RWPE1 (cell line): ENCODE measurements at regions not wholly inside any gene's neighbourhood (a gene's known extent, or its start where the extent isn't known, plus 50 kb on each side); places are given as distances from the start of the nearest gene placed in this dataset.
"Not testable (repeated sequence)": the region's sequence is repeated elsewhere in the genome, so short reads cannot be mapped to it uniquely, and the experiment has no call there.

Experiments
- CTCF ChIA-PET: fragments of 350-600 bp; sonication (Branson Sonifier 250); formaldehyde crosslinking; extraction: SDS; loops from one replicate; lab custom pipeline; 2021; lab: Yijun Ruan, JAX
- POLR2A ChIA-PET: fragments of 400-600 bp; formaldehyde crosslinking; extraction: SDS; loops from one replicate; lab custom pipeline; 2020; ENCODE audit warnings: antibody characterized with exemption; ENCODE audit not compliant: low non-redundant PET; lab: Yijun Ruan, JAX
- DNase-seq: peaks from one replicate; pipeline ENCODE4 v3.0.0; 2012; ENCODE audit warnings: low spot score
- H3K27ac ChIP-seq: fragments of 450-650 bp; 2 replicates; pipeline ENCODE4 v1.5.1; 2017
- TF ChIP-seq, protein P1 (sequence below): fragments of 450-650 bp; conservative IDR thresholded peaks from 2 replicates; pipeline ENCODE4 v1.5.1; 2017; ENCODE audit warnings: low read depth, mild to moderate bottlenecking

DNA sequence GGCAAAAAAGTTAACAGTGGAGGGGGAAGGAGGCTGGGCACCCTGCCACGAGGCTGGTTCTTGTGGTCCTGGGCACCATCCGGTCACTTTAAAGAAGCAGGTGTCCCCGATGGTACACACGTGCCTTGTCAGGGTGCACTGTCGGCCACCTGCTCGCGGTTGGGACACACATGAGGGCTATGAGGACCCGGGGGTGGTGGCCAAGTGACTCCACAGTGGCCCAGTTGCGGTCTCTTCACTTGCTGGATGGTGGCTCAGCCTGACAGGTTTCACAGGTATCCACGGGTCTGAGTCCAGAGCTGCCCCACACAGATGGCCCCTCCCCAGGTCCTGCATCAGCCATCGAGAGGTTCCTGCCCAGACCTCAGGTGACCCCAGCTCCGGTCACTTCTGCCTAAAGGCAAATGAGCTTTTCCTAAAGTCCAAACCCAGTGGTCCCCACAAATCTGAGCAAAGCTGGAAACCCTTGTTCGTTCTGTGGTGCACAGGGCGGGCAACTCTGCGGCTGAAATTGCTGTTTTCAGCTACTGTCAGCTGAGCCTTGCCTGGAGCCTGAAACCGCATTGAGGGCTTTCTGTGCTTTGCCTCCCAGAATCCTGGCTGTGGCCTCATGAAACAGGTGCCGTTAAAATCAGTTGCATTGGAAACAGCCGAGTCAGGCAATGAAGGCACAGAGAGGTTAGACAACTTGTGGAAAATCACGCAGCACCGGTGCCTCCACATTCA, 144.0 kb downstream of the LAT start:
- CTCF ChIA-PET, H3K27ac ChIP-seq, POLR2A ChIA-PET, DNase-seq: not testable (repeated sequence)

DNA sequence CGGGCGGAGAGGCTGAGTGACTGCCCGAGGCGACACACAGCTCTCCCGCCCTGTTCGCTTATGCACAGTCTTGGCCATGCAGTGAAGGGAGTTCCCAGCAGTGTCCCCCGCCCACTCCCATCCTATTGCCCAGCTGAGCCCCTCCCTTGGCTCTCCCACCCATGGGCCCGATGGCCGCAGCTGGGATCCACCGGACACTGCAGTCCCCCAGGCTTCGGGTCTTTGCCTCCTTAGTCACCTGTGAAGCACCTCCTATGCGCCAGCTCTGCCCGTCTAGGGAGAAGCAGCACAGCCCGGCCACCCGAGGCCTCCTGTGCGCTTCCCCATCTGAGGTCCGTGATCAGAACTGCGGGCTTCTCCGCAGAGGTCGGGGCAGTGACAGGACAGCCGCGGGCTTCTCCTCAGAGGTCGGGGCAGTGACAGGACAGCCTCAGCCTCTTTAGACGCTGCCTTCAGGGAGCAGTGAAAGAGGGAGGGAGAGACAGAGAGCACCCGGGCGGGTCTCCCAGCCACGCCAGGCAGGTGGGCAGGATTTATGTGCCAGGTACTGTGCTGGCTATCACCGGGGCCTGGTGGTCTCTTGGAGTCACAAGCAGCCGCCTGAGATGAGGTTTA, 143.1 kb downstream of the LAT start:
- POLR2A ChIA-PET, DNase-seq, H3K27ac ChIP-seq, CTCF ChIA-PET: not testable (repeated sequence)

DNA sequence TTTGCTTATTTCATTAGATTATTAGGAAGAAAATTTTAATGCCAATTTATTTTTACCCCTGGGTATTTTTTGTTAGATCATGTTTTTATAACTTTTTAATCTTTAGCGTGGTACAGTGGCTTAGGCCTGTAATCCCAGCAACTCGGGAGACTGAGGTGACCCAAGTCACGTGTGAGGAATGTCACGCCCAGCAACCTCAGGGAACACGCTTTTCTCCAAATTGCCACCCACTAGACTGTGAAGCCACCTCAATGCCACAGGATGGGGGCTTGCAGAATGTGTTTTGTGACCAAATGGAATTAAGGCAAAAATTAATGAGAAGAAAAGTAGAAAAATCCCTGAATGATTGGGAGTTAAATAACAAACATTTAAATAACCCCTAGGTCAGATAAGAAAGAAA, 141.8 kb downstream of the LAT start:
- CTCF ChIA-PET: no interaction called here
- no peak for DNase-seq
- POLR2A ChIA-PET: no interaction called here

DNA sequence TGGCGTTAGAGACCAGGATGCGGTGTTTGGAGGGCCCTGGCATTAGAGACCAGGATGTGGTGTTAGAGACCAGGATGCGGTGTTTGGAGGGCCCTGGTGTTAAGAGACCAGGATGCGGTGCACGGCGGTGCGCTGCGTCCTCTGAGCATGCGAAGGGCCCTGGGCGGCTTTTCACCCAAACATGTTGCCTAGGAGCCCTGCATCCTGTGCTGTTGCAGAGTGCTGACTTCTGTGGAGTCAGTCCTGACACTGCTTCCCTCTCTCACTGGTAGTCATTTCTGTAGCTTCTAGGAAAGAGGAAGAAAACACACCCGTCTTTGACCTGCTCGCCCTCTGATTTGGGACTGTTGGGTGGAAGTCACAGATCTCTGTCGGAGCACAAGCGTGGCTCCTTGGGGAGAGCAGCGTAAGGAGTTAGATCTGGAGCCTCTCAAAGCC, 141.2 kb downstream of the LAT start:
- no peak overlapping the region for H3K27ac ChIP-seq
- ChIA-PET POLR2A (no interaction called here), CTCF (no interaction called here)
- TF ChIP-seq, protein P1, sequence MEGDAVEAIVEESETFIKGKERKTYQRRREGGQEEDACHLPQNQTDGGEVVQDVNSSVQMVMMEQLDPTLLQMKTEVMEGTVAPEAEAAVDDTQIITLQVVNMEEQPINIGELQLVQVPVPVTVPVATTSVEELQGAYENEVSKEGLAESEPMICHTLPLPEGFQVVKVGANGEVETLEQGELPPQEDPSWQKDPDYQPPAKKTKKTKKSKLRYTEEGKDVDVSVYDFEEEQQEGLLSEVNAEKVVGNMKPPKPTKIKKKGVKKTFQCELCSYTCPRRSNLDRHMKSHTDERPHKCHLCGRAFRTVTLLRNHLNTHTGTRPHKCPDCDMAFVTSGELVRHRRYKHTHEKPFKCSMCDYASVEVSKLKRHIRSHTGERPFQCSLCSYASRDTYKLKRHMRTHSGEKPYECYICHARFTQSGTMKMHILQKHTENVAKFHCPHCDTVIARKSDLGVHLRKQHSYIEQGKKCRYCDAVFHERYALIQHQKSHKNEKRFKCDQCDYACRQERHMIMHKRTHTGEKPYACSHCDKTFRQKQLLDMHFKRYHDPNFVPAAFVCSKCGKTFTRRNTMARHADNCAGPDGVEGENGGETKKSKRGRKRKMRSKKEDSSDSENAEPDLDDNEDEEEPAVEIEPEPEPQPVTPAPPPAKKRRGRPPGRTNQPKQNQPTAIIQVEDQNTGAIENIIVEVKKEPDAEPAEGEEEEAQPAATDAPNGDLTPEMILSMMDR: no peak
- no peak for DNase-seq

More for the DNA sequence above, 141.8 kb downstream of the LAT start:
- no peak overlapping the region for H3K27ac ChIP-seq
- TF ChIP-seq, protein P1: no peak

DNA sequence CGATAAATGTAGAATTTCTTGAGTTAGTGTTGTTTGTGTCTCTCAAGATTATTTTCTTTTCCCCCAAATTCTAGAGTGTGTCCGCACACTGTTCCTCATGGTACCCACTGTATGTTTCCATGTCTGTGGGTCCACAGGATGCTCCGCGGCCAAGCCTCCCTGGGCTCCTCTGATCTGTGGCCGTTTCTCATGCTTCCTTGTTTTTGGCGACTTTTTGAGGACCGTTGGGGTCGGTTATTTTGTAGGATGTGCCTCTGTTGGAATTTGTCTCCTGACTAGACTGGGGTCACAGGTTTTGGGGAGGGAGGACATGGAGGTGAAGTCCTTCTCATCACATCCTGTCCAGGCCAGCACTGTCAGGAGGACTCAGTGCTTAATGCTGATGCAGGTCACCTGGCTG, 140.0 kb downstream of the LAT start:
- POLR2A ChIA-PET: no interaction called here
- no peak overlapping the region for H3K27ac ChIP-seq

DNA sequence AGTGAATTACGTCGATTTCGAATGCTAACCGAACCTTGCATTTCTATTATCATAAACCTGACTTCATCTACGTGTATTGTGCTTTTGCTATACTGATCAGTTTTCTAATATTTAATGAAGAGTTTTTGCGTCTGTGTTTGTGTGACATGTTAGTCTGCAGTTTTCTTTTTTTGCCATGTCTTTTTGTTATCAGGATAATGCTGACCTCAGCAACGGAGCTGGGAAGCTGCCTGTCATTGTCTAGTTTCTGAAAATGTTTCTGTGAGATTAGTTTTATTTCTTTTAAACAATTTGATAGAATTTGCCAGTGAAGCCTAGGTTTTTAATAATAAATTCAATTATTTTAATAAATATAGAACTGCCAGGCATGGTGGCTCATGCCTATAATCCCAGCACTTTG, 139.3 kb downstream of the LAT start:
- CTCF ChIA-PET, DNase-seq, H3K27ac ChIP-seq, POLR2A ChIA-PET: not testable (repeated sequence)

More for the DNA sequence above, 140.0 kb downstream of the LAT start:
- DNase-seq: no peak
- CTCF ChIA-PET: no interaction called here
- TF ChIP-seq, protein P1: no peak

DNA sequence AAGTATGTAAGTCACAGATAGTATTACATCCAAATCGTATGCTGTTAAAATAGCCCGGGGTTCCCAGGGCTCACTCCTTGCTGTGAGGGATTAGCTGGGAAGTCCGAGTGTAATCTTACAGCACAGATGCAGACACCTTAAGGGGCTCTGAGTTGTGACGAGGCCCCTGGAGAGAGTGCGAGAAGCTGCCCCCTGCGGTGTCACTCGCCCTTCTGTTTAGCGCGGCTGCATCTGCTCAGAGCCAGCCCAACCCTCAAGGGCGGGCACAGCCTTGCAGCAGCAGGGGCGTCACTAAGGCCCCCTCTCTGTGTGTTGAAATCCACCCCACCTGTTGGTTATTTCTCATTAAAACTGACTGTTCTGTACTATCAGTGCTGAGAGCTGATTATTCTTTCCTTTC, 135.8 kb downstream of the LAT start:
- H3K27ac ChIP-seq, DNase-seq, POLR2A ChIA-PET, CTCF ChIA-PET: not testable (repeated sequence)

DNA sequence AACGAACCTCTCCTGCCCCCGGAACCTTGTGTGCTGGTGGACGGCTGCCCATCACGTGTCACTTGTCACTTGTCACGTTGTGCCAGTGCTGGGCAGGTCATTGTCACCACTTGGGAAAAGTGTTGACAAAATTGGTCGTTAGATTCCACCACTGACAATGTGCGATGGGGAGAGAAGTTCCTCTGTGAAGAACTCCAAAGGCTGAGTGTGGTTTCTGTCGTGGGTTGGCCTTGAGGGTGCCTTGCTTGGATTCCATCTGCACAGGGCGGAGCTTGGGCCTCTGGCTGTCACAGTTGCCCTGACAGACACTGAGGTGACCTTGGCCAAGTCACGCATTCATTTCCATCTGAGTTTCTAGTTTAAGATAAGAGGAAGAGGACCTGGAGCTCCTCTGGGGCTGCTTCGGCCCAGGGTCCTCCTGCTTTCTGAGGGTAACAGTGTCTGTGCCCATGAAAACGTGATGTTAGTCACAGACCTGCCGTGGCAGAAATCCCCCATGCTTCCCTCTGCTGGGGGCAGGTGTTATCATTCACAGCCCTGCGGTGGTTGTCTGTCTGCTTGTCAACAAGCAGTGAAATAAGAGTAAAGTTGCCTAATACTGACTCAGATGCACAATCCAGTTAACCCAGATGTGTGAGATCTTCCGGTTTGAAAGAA, 133.6 kb downstream of the LAT start:
- H3K27ac ChIP-seq, CTCF ChIA-PET, POLR2A ChIA-PET, DNase-seq: not testable (repeated sequence)

DNA sequence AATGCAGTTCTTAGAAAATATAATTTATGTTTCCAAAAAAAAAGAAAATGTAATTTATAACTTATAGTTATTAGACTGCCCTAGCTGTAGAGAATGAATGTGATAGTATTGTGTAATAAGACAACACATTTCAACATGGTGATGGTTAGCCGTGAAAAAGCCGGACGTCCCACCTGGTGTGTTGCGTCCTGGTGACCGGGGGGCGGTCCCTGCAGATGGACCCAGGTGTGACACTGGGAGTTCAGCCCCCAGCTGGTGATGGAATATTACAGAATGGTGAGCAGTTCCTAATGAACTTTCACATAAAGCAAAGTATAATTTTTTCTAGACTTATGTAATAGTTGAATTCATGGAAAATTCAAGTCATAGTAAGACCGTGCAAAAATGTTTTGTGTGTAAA, 132.8 kb downstream of the LAT start:
- no peak for DNase-seq
- ChIA-PET POLR2A (interaction anchor here (0.7 kb wide), 1 partner anchor 17 kb away, joined by 3 read pairs; no protein-coding TSS in a partner anchor), CTCF (no interaction called here)
- no peak overlapping the region for H3K27ac ChIP-seq
- TF ChIP-seq, protein P1: no peak
